HCT116 (cell line): ENCODE measurements at regions not wholly inside any gene's neighbourhood (a gene's known extent, or its start where the extent isn't known, plus 50 kb on each side); places are given as distances from the start of the nearest gene placed in this dataset.

Experiments used
- ATAC-seq: fragments of 200-7000 bp; cut with Tn5 transposase; 2 replicates; pipeline ENCODE4 v1.9.1; 2020; ENCODE audit warnings: mild to moderate bottlenecking, moderate library complexity
- BruUV-seq: library from RNA; stranded (reverse); fragments of 400-500 nt; replicated peaks from 2 replicates; lab custom pipeline; 2021; lab: Mats Ljungman, UMichigan
- CTCF ChIA-PET: fragments of 300-600 bp; sonication (Branson Sonifier 250); formaldehyde crosslinking; loops from one replicate; lab custom pipeline; 2021; ENCODE audit warnings: antibody characterized with exemption; lab: Charles Lee
- POLR2A ChIA-PET: fragments of 300-600, 350-600 bp; sonication (Branson Sonifier 250); formaldehyde crosslinking; loops from one replicate; lab custom pipeline; 2021; ENCODE audit warnings: antibody characterized with exemption; lab: Charles Lee
- RAD21 ChIA-PET, 2 experiments: fragments of 300-600 bp; sonication (Branson Sonifier 250); formaldehyde crosslinking; loops; one replicate each; lab custom pipeline; 2023; ENCODE audit warnings: low total read pairs in 2 of 2; ENCODE audit not compliant: uncharacterized antibody in 2 of 2, unreplicated experiment in 2 of 2, low non-redundant PET in 1 of 2; lab: Charles Lee
- DNase-seq: peaks from one replicate; pipeline ENCODE4 v3.0.0-alpha.2; 2010; ENCODE audit warnings: low read depth, low spot score
- H2AFZ ChIP-seq: fragments of 200-600 bp; shearing (Covaris generic), sonication (generic); 2 replicates; pipeline ENCODE4 v1.6.1; 2017; ENCODE audit warnings: low read depth, mixed run types, mixed read lengths, antibody characterized with exemption, low read length; ENCODE audit not compliant: poor library complexity, severe bottlenecking
- H3K27ac ChIP-seq: 2 replicates; pipeline ENCODE4 v1.5.1; 2012; ENCODE audit warnings: low read depth, low read length
- H3K27me3 ChIP-seq: fragments of 200-600 bp; sonication (generic); 2 replicates; pipeline ENCODE4 v1.6.1; 2016; ENCODE audit warnings: mixed run types, low read length, mixed read lengths; ENCODE audit not compliant: insufficient read depth
- H3K36me3 ChIP-seq, 2 experiments: fragments of 200-500 bp in 1 of 2; fragments of 200-600 bp in 1 of 2; sonication (Bioruptor generic) in 1 of 2; sonication (generic) in 1 of 2; 2 replicates each; pipeline versions ENCODE4 v1.5.1 to v1.6.1; 2014 to 2016; ENCODE audit warnings: low read length in 2 of 2, inconsistent platforms in 1 of 2, mixed read lengths in 1 of 2, mixed run types in 1 of 2; ENCODE audit not compliant: insufficient read depth in 2 of 2, control insufficient read depth in 1 of 2
- H3K4me1 ChIP-seq, 2 experiments: fragments of 200-600 bp in 1 of 2; sonication (generic) in 1 of 2; 2 replicates each; pipeline versions ENCODE4 v1.5.1 to v1.6.1; 2012 to 2017; ENCODE audit warnings: low read length in 2 of 2, inconsistent platforms in 1 of 2, mild to moderate bottlenecking in 1 of 2, mixed read lengths in 1 of 2, mixed run types in 1 of 2, moderate library complexity in 1 of 2; ENCODE audit not compliant: insufficient read depth in 2 of 2, control insufficient read depth in 1 of 2
- H3K4me2 ChIP-seq: fragments of 200-600 bp; sonication (generic); 2 replicates; pipeline ENCODE4 v1.6.1; 2017; ENCODE audit warnings: mixed run types, low read length, mixed read lengths
- H3K4me3 ChIP-seq, 2 experiments: fragments of 200-600 bp in 1 of 2; sonication (generic) in 1 of 2; replicated peaks in 1 of 2; 2 replicates each; pipeline ENCODE4 v1.5.1; 2011 to 2016; ENCODE audit warnings: low read length in 2 of 2, control low read depth in 1 of 2, low read depth in 1 of 2, mild to moderate bottlenecking in 1 of 2, mixed read lengths in 1 of 2, mixed run types in 1 of 2
- H3K79me2 ChIP-seq: fragments of 200-600 bp; sonication (generic); 2 replicates; pipeline ENCODE4 v1.6.1; 2017; ENCODE audit warnings: mild to moderate bottlenecking, mixed run types, low read length, moderate library complexity, mixed read lengths; ENCODE audit not compliant: insufficient read depth
- H3K9ac ChIP-seq: fragments of 200-600 bp; sonication (generic); 2 replicates; pipeline ENCODE4 v1.6.1; 2016; ENCODE audit warnings: low read length, mixed read lengths
- H3K9me2 ChIP-seq: fragments of 200-600 bp; sonication (generic), shearing (Covaris generic); 2 replicates; pipeline ENCODE4 v1.6.1; 2017; ENCODE audit warnings: mixed run types, mild to moderate bottlenecking, moderate library complexity; ENCODE audit not compliant: insufficient read depth
- H3K9me3 ChIP-seq, 2 experiments: fragments of 200-500 bp in 1 of 2; fragments of 200-600 bp in 1 of 2; sonication (Bioruptor generic) in 1 of 2; sonication (generic) in 1 of 2; 2 replicates each; pipeline ENCODE4 v1.6.1; 2014 to 2017; ENCODE audit warnings: low read length in 2 of 2, mixed read lengths in 2 of 2, inconsistent platforms in 1 of 2, low read depth in 1 of 2, mild to moderate bottlenecking in 1 of 2, mixed run types in 1 of 2, moderate library complexity in 1 of 2; ENCODE audit not compliant: control insufficient read depth in 1 of 2, insufficient read depth in 1 of 2
- H4K20me1 ChIP-seq: fragments of 200-600 bp; sonication (generic), shearing (Covaris generic); 2 replicates; pipeline ENCODE4 v1.6.1; 2017; ENCODE audit warnings: mixed run types, mild to moderate bottlenecking, moderate library complexity; ENCODE audit not compliant: insufficient read depth
- JUND ChIP-seq: IDR thresholded peaks from 2 replicates; pipeline ENCODE4 v1.6.1; 2012
- POLR2AphosphoS5 ChIP-seq: IDR thresholded peaks from 2 replicates; pipeline ENCODE4 v1.6.1; 2011; ENCODE audit warnings: mild to moderate bottlenecking, low read depth, low read length, moderate library complexity
- SRF ChIP-seq: IDR thresholded peaks from 2 replicates; pipeline ENCODE4 v1.6.1; 2012; ENCODE audit warnings: low read depth
- intact Hi-C: fragments of 100-400 bp; cut with micrococcal nuclease; formaldehyde crosslinking; loops from 2 replicates; pipeline ENCODE4 v1.10.0; 2022
- TF ChIP-seq, protein P1 (sequence below), 3 experiments: fragments of 200-600 bp in 1 of 3; sonication (generic) in 1 of 3; IDR thresholded peaks in 2 of 3; conservative IDR thresholded peaks in 1 of 3; 2 replicates each; pipeline ENCODE4 v1.5.1; 2012 to 2017; ENCODE audit warnings: low read depth in 2 of 3, low read length in 2 of 3, antibody characterized with exemption in 1 of 3, borderline replicate concordance in 1 of 3, control low read depth in 1 of 3, mild to moderate bottlenecking in 1 of 3, mixed read lengths in 1 of 3, mixed run types in 1 of 3, moderate library complexity in 1 of 3; ENCODE audit not compliant: insufficient read depth in 1 of 3
- TF ChIP-seq, protein P2 (sequence below): IDR thresholded peaks from 2 replicates; pipeline ENCODE4 v1.6.1; 2011; ENCODE audit warnings: mild to moderate bottlenecking, low read length, moderate library complexity; ENCODE audit not compliant: insufficient replicate concordance; ENCODE audit errors: extremely low read depth
- TF ChIP-seq, protein P3 (sequence below): IDR thresholded peaks from 2 replicates; pipeline ENCODE4 v1.6.1; 2012

DNA sequence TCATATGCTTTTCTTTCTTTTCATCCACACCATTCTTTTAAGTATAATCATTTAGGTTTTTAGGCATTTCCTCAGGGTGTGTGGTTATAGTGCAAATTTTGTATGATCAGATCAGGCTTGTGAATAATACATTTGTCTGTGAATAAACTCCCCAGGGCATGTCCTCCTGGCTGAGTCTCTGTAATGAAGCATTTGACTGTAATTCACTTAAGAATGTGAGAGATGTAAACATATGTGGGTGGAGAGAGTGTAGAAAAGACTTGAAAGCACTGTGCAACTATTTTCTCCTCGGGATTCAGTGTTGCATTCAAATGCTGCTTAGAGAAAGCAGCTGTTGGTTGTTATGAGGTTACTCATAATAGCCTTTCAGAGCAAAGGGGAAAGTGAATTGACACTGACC is 996.5 kb downstream of the TUSC7 start:
- Histone ChIP-seq H4K20me1 (no peaks in the 10 kb centered on the region), H3K4me1 (no peaks in the 10 kb centered on the region), H3K27ac (no peak overlapping the region), H2AFZ (no peak overlapping the region), H3K36me3 (no peaks in the 10 kb centered on the region), H3K9ac (no peak overlapping the region), H3K9me3 (no peaks in the 10 kb centered on the region), H3K9me2 (no peaks in the 10 kb centered on the region), H3K4me3 (no peak overlapping the region), H3K79me2 (no peaks in the 10 kb centered on the region), H3K27me3 (no peaks in the 10 kb centered on the region), H3K4me2 (no peak overlapping the region)
- intact Hi-C loops: no loop called here
- no peak for ATAC-seq
- BruUV-seq: no TSS peak
- CTCF ChIA-PET: no interaction called here
- POLR2A ChIA-PET: no interaction called here
- TF ChIP-seq JUND (no peak), SRF (no peak)
- DNase-seq: no peak
- RAD21 ChIA-PET: no interaction called here

DNA sequence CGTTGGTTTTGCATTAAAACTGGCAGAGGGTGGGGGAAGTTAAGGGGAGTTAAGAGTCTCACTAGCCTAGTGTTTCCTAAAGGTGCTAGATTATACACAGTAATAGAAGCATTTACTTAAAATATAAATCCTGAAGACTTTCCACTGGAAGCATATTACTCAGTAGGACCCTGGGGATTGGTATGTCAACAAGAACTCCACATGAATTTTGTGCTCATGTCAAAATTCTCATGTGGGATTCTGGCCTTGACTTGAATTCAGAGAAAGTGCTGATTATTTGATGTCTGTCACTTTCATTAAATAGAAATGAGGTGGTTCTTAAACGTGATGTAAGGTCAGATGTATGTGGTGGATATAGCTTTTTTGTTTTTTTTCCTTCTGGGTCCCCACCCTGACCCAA is 997.2 kb downstream of the TUSC7 start:
- Histone ChIP-seq H3K79me2 (no peaks in the 10 kb centered on the region), H3K9ac (no peak overlapping the region), H3K9me2 (no peaks in the 10 kb centered on the region), H3K27me3 (no peaks in the 10 kb centered on the region), H3K4me1 (no peaks in the 10 kb centered on the region), H2AFZ (no peak overlapping the region), H3K9me3 (no peaks in the 10 kb centered on the region), H4K20me1 (no peaks in the 10 kb centered on the region), H3K4me3 (no peak overlapping the region), H3K36me3 (no peaks in the 10 kb centered on the region), H3K4me2 (no peak overlapping the region), H3K27ac (no peak overlapping the region)
- CTCF ChIA-PET: no interaction called here
- ATAC-seq (no peak), DNase-seq (no peak)
- no TSS peak for BruUV-seq
- intact Hi-C loops: no loop called here
- RAD21 ChIA-PET: no interaction called here
- POLR2A ChIA-PET: no interaction called here
- TF ChIP-seq, protein P1, sequence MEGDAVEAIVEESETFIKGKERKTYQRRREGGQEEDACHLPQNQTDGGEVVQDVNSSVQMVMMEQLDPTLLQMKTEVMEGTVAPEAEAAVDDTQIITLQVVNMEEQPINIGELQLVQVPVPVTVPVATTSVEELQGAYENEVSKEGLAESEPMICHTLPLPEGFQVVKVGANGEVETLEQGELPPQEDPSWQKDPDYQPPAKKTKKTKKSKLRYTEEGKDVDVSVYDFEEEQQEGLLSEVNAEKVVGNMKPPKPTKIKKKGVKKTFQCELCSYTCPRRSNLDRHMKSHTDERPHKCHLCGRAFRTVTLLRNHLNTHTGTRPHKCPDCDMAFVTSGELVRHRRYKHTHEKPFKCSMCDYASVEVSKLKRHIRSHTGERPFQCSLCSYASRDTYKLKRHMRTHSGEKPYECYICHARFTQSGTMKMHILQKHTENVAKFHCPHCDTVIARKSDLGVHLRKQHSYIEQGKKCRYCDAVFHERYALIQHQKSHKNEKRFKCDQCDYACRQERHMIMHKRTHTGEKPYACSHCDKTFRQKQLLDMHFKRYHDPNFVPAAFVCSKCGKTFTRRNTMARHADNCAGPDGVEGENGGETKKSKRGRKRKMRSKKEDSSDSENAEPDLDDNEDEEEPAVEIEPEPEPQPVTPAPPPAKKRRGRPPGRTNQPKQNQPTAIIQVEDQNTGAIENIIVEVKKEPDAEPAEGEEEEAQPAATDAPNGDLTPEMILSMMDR (IDR thresholded peaks at IDR 0.05 in 2 of 3, conservative IDR thresholded peaks at IDR 0.05 in 1 of 3; ENCODE audit: borderline replicate concordance in 1 of 3, insufficient read depth in 1 of 3, low read depth in 2 of 3, low read length in 2 of 3): no peak
- no peak for TF ChIP-seq JUND
- no peak for TF ChIP-seq SRF
- TF ChIP-seq, protein P2, sequence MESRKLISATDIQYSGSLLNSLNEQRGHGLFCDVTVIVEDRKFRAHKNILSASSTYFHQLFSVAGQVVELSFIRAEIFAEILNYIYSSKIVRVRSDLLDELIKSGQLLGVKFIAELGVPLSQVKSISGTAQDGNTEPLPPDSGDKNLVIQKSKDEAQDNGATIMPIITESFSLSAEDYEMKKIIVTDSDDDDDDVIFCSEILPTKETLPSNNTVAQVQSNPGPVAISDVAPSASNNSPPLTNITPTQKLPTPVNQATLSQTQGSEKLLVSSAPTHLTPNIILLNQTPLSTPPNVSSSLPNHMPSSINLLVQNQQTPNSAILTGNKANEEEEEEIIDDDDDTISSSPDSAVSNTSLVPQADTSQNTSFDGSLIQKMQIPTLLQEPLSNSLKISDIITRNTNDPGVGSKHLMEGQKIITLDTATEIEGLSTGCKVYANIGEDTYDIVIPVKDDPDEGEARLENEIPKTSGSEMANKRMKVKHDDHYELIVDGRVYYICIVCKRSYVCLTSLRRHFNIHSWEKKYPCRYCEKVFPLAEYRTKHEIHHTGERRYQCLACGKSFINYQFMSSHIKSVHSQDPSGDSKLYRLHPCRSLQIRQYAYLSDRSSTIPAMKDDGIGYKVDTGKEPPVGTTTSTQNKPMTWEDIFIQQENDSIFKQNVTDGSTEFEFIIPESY: no peak
- TF ChIP-seq, protein P3, sequence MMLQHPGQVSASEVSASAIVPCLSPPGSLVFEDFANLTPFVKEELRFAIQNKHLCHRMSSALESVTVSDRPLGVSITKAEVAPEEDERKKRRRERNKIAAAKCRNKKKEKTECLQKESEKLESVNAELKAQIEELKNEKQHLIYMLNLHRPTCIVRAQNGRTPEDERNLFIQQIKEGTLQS: no peak
- no peak for TF ChIP-seq POLR2AphosphoS5
